IPS-18c (cell line): ENCODE measurements at regions not wholly inside any gene's neighbourhood (a gene's known extent, or its start where the extent isn't known, plus 50 kb on each side); places are given as distances from the start of the nearest gene placed in this dataset.
"Not testable (repeated sequence)": the region's sequence is repeated elsewhere in the genome, so short reads cannot be mapped to it uniquely, and the experiment has no call there.

ENCODE experiments used
- H3K4me3 ChIP-seq: 2 replicates; pipeline ENCODE4 v1.7.0; 2013; ENCODE audit warnings: low read depth, mild to moderate bottlenecking, low read length, moderate library complexity; ENCODE audit not compliant: insufficient read depth
- H3K9me3 ChIP-seq: one replicate; pipeline ENCODE4 v1.6.1; 2013; ENCODE audit warnings: mild to moderate bottlenecking, low read length, moderate library complexity; ENCODE audit not compliant: control insufficient read depth, insufficient read depth

DNA sequence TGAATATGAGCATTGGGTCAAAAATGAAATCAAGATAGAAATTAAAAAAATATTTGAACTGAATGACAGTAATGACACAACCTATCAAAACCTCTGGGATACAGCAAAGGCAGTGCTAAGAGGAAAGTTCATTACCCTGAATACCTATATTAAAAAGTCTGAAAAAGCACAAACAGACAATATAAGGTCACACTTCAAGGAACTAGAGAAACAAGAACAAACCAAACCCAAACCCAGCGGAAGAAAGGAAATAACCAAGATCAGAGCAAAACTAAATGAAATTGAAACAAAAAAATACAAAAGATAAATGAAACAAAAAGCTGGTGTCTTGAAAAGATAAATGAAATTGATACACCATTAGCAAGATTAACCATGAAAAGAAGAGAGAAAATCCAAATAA is 140.5 kb upstream of the MAN1A1 start:
- not testable (repeated sequence) for H3K4me3 ChIP-seq, H3K9me3 ChIP-seq

DNA sequence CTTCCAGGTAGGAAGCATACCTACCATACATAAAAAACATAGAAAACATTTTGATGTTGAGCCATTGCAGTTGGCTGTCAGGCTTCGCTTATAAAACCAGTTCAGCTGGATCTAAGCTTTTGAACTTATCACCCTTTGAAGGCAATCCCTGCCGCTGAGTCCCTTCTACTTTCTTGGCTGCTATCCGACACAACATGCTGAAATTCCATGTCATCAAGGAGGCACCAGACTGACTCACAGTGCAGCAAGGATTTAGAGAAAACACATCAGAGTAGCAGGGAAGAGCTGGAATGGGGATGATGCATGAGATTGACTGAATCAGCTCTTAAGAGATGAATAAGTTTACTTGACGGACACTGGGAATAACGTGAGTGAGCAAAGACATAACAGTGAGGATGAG is 135.0 kb upstream of the MAN1A1 start:
- H3K9me3 ChIP-seq, result no peaks in the 10 kb centered on the region
- H3K4me3 ChIP-seq, result no peak overlapping the region

DNA sequence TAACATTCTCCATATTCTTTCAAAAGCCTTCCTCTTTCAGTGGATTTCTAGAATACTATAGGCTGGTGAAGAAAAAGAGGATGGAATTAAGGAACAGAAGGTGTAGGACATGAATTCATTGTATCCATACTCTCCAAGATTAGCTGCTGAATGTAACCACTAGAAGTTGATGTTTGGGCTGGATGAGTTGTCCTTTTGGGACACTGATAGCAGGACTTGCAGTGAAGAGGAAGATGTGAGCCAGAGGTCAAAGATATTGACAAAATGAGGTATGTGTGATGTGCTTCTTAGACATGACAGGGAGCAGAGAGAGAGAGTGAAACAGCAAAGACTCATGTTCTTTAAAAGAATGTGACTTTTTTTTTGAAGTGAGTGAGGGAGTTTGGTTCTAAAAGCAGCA is 134.3 kb upstream of the MAN1A1 start:
- Histone ChIP-seq H3K4me3 (no peak overlapping the region), H3K9me3 (no peaks in the 10 kb centered on the region)

DNA sequence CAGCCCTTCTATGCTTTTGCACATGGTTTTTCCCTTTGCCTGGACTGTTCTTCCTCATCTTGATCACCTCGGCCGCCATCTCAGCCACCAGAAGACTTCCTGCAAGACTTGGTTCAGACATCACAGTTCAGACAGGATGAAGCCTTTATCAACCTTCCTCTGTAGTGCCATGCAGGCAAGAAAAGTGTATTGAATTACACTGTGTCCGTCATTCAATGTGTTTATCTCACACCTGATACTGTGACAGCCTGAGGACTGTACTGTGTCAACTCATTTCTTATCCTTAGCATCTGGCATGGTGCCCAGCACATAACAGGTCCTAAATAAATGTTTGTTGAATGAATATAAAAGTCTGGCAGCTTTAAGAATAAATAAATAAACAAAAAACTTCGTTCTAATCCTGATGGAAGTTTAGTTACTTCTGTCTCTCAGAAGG is 133.3 kb upstream of the MAN1A1 start:
- no peaks in the 10 kb centered on the region for H3K9me3 ChIP-seq
- H3K4me3 ChIP-seq, result no peak overlapping the region

DNA sequence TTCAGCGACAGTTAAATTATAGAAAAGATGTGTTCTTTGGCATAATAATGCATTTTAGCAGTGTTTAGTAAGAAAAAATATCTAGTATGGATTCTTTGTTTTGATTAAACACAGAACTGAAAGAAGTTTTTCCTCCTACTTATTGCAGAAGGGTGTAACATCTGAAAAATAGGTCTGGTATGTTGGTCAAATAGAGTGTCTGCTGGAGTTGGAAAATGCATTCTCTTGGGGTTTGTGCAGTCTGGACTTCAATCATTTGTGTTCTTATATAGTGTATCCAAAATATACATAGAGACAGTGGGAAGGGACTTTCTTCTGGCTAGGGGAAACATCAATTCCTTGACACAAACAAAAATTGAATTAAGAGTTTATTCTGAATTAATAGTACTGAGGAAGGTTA is 132.4 kb upstream of the MAN1A1 start:
- no peak overlapping the region for H3K4me3 ChIP-seq
- H3K9me3 ChIP-seq, result no peaks in the 10 kb centered on the region

DNA sequence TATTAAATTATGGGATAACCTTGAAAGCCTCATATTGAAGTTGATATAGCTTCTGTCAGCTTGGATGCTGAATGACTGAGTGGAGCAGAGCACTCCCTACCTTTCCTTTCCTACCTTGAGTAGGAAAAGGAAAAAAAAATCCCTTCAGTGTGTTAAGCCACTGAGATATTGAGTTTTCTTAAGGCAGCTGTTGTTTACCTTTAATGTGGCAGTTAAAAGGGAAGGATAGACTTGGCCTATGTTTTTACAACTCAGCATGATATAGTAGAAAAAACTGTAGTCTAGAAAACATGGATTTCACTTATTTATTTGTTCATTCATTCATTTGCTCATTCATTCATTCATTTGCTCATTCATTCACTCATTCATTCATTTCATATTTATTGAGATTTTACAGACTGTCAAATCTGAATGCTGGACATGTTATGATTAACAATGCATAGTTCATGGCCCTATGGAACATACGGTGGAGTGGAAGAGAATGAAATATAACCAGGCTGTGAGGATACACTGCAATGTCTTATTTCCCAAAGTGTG is 131.5 kb upstream of the MAN1A1 start:
- Histone ChIP-seq H3K4me3 (no peak overlapping the region), H3K9me3 (no peaks in the 10 kb centered on the region)

DNA sequence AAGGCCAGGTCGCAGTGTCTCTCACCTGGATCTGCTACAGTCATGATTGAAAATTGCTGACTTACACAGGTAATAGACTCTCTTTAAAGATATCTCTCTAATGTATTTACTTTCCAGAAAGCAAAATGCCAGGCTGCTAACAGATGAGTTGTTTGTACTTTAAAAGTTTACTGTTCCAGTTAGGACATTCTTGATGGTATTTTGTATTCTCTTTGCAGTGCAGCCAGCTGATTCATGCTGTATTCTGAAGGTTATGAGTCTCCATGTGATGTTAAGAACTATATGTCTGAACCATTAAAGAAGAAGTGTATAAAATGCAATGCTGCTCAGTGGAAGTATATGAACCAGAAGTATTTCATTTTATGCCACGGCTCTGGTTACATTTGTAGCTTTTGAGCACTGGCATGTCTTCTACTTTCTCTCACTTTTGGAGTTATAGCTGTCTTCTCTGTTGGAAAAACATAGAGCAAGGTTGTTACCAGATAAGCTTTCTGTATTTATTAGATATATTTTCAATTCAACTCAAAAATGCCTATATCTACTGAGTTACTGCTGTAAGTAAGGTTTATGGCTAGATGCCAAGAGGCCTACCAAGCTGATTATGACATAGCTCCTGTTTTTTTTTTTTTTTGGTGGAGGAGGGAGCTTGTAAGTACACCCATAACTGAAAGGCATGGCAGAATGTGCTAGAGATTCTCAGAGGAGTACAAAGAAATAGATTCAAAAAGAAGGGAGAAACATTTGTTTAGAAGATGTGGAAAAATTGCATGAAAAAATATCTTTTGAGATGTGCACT is 130.5 kb upstream of the MAN1A1 start:
- H3K9me3 ChIP-seq, result no peaks in the 10 kb centered on the region
- H3K4me3 ChIP-seq, result no peak overlapping the region

DNA sequence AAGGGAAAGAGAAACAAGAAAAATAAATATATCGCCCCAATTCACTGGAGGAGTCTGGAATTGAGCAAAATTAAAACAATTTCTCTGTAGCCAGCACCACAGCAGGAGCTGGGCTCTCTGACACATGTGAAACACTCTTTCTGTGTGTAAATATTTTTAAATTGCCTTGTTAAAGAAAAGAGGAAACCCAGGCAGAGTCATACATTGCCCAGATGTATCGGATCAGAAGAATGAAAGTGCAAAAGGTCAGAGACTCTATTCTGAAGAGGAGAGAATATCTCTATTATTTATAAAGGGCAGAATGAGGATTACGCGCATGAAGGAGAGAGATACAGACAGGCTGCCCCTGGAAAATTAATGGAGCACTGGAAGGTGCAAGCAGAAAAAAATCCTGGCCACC is 127.0 kb upstream of the MAN1A1 start:
- Histone ChIP-seq H3K9me3 (no peaks in the 10 kb centered on the region), H3K4me3 (no peak overlapping the region)

DNA sequence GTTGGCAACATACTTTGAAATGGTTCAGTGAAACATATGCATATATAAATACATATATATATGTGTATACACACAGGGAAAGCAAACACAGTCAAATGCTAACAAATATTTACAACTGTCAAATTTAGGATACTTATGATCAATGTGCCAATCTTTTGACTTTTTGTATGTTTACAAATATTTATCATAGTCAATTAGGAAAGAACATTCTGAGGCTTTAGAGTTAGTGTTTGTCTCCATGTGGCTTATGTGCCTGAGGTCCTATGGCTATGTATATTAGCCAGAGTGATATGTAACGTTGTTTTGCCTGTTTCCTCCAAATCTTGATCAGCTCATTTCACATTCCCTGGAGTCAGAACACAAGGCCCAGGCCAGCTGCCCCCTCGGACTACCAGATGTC is 126.5 kb upstream of the MAN1A1 start:
- H3K4me3 ChIP-seq, result no peak overlapping the region

DNA sequence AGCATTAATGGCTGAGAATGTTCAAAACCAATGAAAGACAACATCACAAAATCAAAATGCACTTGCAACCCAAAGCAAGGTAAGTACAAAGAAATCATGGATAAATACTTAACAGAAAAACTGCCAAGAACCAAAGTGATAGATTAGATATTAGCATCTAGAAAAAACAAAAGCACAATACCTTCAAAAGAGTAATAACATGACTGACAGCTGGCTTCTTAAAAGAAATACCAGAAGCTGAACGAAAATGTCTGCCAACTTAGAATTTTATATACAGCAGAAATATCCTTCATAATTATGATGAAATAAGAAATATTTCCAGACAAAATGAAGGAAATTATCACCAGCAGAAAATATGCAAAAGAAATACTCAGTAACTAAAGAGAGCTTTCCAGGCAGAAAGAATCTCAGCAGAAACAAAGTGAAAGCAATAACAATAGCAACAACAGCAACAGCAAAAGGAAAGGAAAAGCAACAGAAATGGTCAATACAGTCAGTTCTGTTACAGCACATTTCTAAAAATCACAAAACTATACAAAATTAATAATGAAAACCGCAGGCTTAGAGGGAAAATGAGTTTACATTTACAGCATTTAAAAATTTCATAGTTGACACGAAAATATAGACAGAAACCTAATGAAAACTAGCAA is 121.5 kb upstream of the MAN1A1 start:
- Histone ChIP-seq H3K9me3 (no peaks in the 10 kb centered on the region), H3K4me3 (no peak overlapping the region)

More for the DNA sequence above, 126.5 kb upstream of the MAN1A1 start:
- H3K9me3 ChIP-seq, result no peaks in the 10 kb centered on the region

DNA sequence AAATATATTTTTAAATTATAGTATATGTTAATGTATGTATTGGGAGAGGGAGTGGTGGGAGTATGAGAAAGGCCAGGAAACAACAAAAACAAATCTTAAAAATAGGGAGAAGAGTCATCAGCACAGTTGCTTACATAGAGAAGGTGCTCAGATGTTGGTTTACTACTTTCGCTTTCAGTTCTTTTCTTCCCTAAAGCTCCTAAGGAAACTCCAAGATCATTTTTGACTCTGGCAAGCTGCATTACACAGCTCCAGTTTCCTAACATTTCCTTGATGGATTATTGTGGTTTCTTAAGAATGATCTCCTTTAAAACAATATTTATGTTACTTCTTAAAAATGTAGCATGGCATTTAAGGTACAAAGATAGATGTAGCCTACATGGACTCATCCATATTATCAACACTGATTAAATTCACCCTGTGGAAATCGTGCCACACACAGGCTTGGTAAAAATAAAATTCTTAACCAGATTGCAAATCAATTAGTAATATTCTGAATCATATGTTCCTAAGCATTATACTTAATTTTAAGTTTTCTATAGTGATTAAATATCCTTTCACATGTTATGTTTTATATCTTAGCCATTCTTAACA is 118.0 kb upstream of the MAN1A1 start:
- H3K4me3 ChIP-seq, result no peak overlapping the region
- no peaks in the 10 kb centered on the region for H3K9me3 ChIP-seq

DNA sequence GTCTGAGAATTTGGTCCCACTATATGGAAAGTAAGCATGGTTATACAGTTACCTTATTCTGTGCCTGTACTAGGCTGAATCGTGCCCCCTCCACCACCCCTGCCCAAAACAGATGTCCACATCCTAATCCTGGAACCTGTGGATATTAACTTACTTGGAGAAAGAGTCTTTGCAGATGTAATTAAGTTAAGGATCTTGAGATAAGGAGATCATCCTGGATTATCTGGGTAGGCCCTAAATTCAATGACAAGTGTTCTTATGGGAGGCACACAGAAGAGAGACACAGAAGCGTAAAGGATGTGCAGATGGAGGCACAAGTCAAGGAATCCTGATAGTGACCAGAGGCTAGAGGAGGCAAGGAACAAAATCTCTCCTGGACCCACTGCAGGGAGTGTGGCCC is 116.7 kb upstream of the MAN1A1 start:
- no peak overlapping the region for H3K4me3 ChIP-seq

DNA sequence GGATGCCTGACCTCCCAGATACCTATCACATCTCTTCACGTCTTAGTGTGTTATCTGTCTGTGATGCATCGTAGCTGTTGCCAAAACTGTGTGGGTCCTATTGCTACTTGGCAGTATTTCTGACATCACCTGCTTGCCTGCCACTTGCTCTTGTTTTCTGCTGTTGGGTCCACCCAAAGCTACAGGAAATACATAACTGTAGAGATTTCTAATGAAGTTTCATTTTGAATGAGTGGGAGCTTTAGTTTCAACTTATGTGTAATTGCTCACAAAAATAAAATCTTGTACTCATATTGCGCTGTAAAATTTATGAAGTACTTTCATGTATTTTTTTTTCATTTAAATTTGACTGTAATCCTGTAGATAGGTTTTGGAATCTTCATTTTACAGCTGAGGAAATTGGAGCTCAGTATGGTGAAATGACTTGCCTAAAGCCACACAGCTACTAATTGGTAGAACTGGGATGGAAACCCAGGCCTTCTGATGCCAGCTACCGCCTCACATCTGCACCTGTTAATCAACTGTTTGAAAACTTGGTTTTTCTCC is 113.6 kb upstream of the MAN1A1 start:
- no peaks in the 10 kb centered on the region for H3K9me3 ChIP-seq
- no peak overlapping the region for H3K4me3 ChIP-seq

More for the DNA sequence above, 116.7 kb upstream of the MAN1A1 start:
- H3K9me3 ChIP-seq, result no peaks in the 10 kb centered on the region

DNA sequence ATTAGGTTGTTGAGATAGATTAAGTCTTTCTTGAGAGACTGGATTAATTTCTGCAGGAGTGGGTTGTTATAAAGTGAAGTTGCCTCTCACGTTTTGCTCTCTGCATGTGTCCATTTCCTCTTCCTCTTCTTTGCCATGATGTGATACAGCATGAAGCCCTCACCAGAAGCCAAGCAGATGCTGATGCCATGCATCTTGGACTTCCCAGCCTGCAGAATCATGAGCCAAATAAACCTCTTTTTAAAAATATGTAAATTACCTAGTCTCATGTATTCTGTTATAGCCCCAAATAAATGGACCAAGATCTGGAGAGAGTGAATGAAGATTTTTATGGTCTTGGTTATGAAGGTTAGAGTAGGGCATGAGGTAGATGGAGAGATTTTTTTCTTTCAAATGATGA is 111.6 kb upstream of the MAN1A1 start:
- H3K4me3 ChIP-seq, result no peak overlapping the region

DNA sequence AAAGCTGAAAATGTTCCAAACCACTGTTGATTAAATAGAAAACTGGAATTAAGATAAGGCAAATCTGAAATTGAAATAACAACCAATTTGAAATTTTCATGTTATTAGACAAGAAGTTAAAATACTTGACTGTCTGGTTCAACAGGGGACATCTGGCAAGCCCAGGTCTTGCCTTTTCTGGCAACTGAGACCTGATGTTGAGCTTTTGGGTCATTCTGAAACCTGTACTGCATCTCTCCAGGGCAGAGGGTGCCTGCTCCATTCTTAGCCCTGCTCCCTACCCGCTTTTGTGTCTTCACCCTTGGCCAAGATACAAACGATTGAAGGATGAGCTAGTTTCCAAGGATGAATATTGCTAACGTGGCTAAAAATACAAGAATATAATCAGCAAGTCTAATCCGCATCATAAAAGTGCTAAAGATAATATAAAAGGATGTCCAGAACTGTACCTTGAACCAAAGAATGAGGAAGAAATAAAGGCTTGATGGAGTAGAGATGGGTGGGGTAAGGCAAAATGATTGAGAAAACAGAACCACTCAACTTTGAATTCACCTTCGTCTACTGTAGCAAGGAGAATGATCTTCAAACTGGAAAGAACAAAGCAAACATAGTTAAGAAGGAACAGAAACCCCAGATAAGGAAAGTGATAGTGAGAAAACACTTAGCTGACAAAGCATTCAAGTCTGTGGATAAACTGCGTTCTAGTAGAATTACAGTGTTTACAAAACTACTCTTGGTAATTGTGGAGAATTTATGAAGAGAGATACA is 109.8 kb upstream of the MAN1A1 start:
- H3K9me3 ChIP-seq, result no peaks in the 10 kb centered on the region
- H3K4me3 ChIP-seq, result no peak overlapping the region

More for the DNA sequence above, 111.6 kb upstream of the MAN1A1 start:
- no peaks in the 10 kb centered on the region for H3K9me3 ChIP-seq

DNA sequence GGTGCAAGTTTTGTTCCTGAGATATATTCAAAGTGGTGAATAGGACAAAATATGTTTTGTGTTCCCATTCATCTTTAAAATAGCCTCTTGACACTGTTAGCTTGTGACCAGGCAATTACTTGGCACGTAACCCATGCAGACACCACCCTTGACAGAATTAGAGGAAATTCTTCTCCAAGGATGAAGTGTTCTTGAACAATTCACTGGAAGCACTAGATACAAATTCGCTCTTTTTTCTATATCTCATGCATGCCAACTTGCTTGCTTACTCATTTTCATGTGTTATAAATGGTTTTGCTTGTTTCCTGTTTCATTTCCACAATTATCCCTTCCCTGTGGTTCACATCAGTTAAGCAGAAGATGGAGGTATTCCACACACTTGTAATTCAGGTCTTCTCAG is 105.2 kb upstream of the MAN1A1 start:
- H3K4me3 ChIP-seq, result no peak overlapping the region

More for the DNA sequence above, 105.2 kb upstream of the MAN1A1 start:
- no peaks in the 10 kb centered on the region for H3K9me3 ChIP-seq
